ENCODE measurements at regions not wholly inside any gene's neighbourhood (a gene's known extent, or its start where the extent isn't known, plus 50 kb on each side); places are given as distances from the start of the nearest gene placed in this dataset.

- H3K4me3 ChIP-seq (ENCODE audit: low read depth, low read length, poor library complexity, severe bottlenecking): no peak overlapping the region
- H3K4me1 ChIP-seq (ENCODE audit: insufficient read depth, low read length, poor library complexity, severe bottlenecking): no peaks in the 10 kb centered on the region
- ChIA-PET POLR2A (ENCODE audit: low non-redundant PET) (no interaction called here), CTCF (no interaction called here)
- no peak for DNase-seq (ENCODE audit: low spot score)
- no peaks in the 10 kb centered on the region for H3K36me3 ChIP-seq (ENCODE audit: insufficient read depth, low read length, poor library complexity, severe bottlenecking)
- no TSS peak for BruUV-seq (replicated peaks)
- no peak overlapping the region for H3K27ac ChIP-seq (ENCODE audit: low read depth, low read length, poor library complexity, severe bottlenecking)
- no peak for TF ChIP-seq EZH2 (IDR thresholded peaks at IDR 0.05; ENCODE audit: borderline replicate concordance, low read depth, low read length, poor library complexity, severe bottlenecking)
- TF ChIP-seq CTCF (conservative IDR thresholded peaks at IDR 0.05; ENCODE audit: low read depth, low read length): no peak
- no peaks in the 10 kb centered on the region for H3K9me3 ChIP-seq (ENCODE audit: low read depth, low read length, poor library complexity, severe bottlenecking)
- intact Hi-C loops (cut with micrococcal nuclease; ENCODE audit: unreplicated experiment): no loop called here
- H3K27me3 ChIP-seq (replicated peaks; ENCODE audit: insufficient read depth, low read depth, low read length, poor library complexity): no peaks in the 10 kb centered on the region
These were observed 208.9 kb upstream of the CFAP20DC start for GRCh38 chr3:59258550-59259260.

- BruUV-seq (replicated peaks): no TSS peak
- CTCF ChIA-PET: no interaction called here
- no peak overlapping the region for H3K27ac ChIP-seq (ENCODE audit: low read depth, low read length, poor library complexity, severe bottlenecking)
- H3K9me3 ChIP-seq (ENCODE audit: low read depth, low read length, poor library complexity, severe bottlenecking): no peaks in the 10 kb centered on the region
- no peak for TF ChIP-seq CTCF (conservative IDR thresholded peaks at IDR 0.05; ENCODE audit: low read depth, low read length)
- TF ChIP-seq EZH2 (IDR thresholded peaks at IDR 0.05; ENCODE audit: borderline replicate concordance, low read depth, low read length, poor library complexity, severe bottlenecking): no peak
- no peak for DNase-seq (ENCODE audit: low spot score)
- POLR2A ChIA-PET (ENCODE audit: low non-redundant PET): no interaction called here
- no peaks in the 10 kb centered on the region for H3K4me1 ChIP-seq (ENCODE audit: insufficient read depth, low read length, poor library complexity, severe bottlenecking)
- no peaks in the 10 kb centered on the region for H3K36me3 ChIP-seq (ENCODE audit: insufficient read depth, low read length, poor library complexity, severe bottlenecking)
- no peaks in the 10 kb centered on the region for H3K27me3 ChIP-seq (replicated peaks; ENCODE audit: insufficient read depth, low read depth, low read length, poor library complexity)
- H3K4me3 ChIP-seq (ENCODE audit: low read depth, low read length, poor library complexity, severe bottlenecking): no peak overlapping the region
- intact Hi-C loops (cut with micrococcal nuclease; ENCODE audit: unreplicated experiment): no loop called here
These were observed 207.7 kb upstream of the CFAP20DC start for GRCh38 chr3:59257506-59257905.

- CTCF ChIA-PET: no interaction called here
- intact Hi-C loops (cut with micrococcal nuclease; ENCODE audit: unreplicated experiment): no loop called here
- H3K4me3 ChIP-seq (ENCODE audit: low read depth, low read length, poor library complexity, severe bottlenecking): no peak overlapping the region
- H3K27ac ChIP-seq (ENCODE audit: low read depth, low read length, poor library complexity, severe bottlenecking): no peak overlapping the region
- no peaks in the 10 kb centered on the region for H3K4me1 ChIP-seq (ENCODE audit: insufficient read depth, low read length, poor library complexity, severe bottlenecking)
- TF ChIP-seq CTCF (conservative IDR thresholded peaks at IDR 0.05; ENCODE audit: low read depth, low read length): no peak
- no peak for TF ChIP-seq EZH2 (IDR thresholded peaks at IDR 0.05; ENCODE audit: borderline replicate concordance, low read depth, low read length, poor library complexity, severe bottlenecking)
- no peak for DNase-seq (ENCODE audit: low spot score)
- H3K9me3 ChIP-seq (ENCODE audit: low read depth, low read length, poor library complexity, severe bottlenecking): no peaks in the 10 kb centered on the region
- H3K36me3 ChIP-seq (ENCODE audit: insufficient read depth, low read length, poor library complexity, severe bottlenecking): no peaks in the 10 kb centered on the region
- POLR2A ChIA-PET (ENCODE audit: low non-redundant PET): no interaction called here
- no TSS peak for BruUV-seq (replicated peaks)
- H3K27me3 ChIP-seq (replicated peaks; ENCODE audit: insufficient read depth, low read depth, low read length, poor library complexity): no peaks in the 10 kb centered on the region
These were observed 206.4 kb upstream of the CFAP20DC start for GRCh38 chr3:59256230-59256629.
